ENCODE measurements at regions not wholly inside any gene's neighbourhood (a gene's known extent, or its start where the extent isn't known, plus 50 kb on each side); places are given as distances from the start of the nearest gene placed in this dataset.

DNA sequence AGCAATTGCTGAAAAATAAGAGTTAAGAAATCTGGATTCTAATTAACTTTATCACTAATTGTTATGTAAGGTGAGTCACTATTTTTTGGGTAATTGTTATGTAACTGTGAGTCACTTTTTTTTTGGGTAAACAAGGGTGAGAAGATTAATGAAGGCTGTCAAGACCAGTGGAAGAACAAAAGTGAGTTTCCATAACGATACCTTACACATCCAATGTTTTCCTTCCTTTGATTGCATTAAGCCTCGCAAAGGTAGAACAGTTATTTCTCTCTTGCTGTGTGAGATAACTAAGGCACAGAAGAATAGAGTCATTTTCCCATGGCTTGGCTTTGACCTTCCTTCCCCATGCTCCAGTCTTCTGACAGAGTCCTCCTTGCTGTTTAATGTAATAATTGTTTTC lies 374.7 kb downstream of the DDX10 start:
- DNase-seq (ENCODE audit: low read depth): no peak
- no peak overlapping the region for H3K4me3 ChIP-seq (ENCODE audit: control insufficient read depth, low read depth, low read length)
- TF ChIP-seq, protein P1, sequence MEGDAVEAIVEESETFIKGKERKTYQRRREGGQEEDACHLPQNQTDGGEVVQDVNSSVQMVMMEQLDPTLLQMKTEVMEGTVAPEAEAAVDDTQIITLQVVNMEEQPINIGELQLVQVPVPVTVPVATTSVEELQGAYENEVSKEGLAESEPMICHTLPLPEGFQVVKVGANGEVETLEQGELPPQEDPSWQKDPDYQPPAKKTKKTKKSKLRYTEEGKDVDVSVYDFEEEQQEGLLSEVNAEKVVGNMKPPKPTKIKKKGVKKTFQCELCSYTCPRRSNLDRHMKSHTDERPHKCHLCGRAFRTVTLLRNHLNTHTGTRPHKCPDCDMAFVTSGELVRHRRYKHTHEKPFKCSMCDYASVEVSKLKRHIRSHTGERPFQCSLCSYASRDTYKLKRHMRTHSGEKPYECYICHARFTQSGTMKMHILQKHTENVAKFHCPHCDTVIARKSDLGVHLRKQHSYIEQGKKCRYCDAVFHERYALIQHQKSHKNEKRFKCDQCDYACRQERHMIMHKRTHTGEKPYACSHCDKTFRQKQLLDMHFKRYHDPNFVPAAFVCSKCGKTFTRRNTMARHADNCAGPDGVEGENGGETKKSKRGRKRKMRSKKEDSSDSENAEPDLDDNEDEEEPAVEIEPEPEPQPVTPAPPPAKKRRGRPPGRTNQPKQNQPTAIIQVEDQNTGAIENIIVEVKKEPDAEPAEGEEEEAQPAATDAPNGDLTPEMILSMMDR (IDR thresholded peaks at IDR 0.05; ENCODE audit: control insufficient read depth, insufficient read depth, low read depth, low read length, missing control alignments): no peak

DNA sequence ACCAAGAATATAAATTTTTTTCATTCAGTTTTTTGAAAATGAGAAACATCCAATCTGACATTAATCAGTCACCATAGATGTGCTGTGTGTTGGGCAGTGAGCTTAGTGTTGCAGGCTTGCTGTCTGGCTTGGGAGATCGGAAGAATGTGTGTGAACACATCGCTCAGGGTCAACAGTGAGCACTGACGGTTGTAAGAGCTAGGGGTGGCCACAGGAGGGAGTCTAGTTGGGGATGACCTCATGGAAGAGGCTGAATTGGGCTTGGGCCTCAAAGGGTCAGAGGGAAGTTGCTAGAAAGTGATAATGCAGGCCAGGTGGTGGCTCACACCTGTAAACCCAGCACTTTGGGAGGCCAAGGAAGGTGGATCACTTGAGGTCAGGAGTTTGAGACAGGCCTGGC lies 375.4 kb downstream of the DDX10 start:
- TF ChIP-seq, protein P1 (IDR thresholded peaks at IDR 0.05; ENCODE audit: control insufficient read depth, insufficient read depth, low read depth, low read length, missing control alignments): no peak
- no peak for DNase-seq (ENCODE audit: low read depth)
- H3K4me3 ChIP-seq (ENCODE audit: control insufficient read depth, low read depth, low read length): no peak overlapping the region

DNA sequence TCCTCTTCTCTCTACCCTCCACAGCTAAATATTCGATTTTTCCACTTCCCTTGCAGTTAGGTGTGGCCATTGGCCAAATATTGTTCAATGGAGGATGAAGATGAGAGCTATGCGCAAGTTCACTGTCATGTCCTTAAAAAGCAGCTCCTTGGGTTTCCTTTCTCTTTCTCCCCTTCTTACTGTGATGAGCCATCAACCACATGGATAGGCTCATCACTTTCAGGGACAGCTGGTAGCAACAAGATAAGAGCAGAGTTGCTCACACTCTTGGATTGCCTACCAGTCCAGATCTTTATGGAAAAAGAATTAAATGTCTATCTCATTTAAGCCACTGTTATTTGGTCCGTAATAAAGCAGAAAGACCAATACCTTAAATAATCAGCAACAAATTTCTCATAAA lies 377.0 kb downstream of the DDX10 start:
- DNase-seq (ENCODE audit: low read depth): no peak
- TF ChIP-seq, protein P1 (IDR thresholded peaks at IDR 0.05; ENCODE audit: control insufficient read depth, insufficient read depth, low read depth, low read length, missing control alignments): no peak
- no peak overlapping the region for H3K4me3 ChIP-seq (ENCODE audit: control insufficient read depth, low read depth, low read length)

DNA sequence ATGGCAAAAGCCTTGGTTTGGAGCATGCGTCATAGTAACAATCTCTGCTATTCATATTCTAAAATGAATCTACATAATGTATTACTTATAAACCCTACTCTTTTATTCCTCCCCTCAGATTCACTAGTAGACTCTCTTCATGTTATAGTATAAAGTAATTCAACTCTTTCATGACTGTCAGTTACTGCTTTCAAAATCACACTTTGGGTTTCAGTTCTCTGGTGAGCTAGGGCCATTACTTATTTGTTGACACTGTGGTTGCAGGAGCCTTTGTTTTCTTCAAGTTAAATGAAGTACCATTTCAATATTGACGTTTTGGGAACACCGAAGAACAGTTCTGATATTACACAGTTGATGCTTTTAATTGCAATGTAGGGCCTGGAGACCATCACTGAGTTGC lies 378.4 kb downstream of the DDX10 start:
- DNase-seq (ENCODE audit: low read depth): no peak

DNA sequence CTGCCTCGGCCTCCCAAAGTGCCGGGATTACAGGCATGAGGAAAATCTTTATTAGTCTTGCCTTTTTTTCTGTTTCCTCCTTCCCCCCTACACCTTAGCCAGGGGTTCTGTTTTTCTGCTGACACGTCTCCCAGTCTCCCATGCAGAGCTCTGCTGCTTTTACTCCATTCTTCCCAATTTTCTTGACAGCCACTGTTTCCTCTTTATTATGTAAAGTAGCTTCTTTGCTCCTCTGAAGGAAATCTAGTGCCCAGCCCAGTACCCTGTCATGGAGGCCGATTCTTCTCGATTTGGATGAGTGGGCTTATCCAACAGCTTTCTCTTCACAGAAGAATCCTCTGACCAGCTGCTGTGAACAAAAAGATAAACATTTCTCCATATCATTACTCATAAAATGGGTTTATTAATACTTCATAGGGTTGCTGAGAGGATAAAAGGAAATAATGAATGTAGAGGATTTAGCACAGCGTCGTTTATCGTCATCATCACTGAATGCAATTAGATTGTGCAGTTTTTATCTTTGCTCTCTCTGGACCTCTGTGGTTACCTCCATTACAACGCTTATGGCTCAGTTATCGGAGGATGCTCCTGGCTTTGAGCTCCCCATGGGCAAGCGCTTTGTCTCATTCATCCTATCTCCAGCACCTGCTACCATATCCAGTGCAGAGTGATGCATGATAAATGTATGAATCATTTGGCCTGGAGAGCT lies 375.6 kb upstream of the C11orf87 start:
- DNase-seq (ENCODE audit: low read depth): no peak
- TF ChIP-seq, protein P1 (IDR thresholded peaks at IDR 0.05; ENCODE audit: control insufficient read depth, insufficient read depth, low read depth, low read length, missing control alignments): no peak
- no peak overlapping the region for H3K4me3 ChIP-seq (ENCODE audit: control insufficient read depth, low read depth, low read length)

More for the DNA sequence above, 378.4 kb downstream of the DDX10 start:
- TF ChIP-seq, protein P1 (IDR thresholded peaks at IDR 0.05; ENCODE audit: control insufficient read depth, insufficient read depth, low read depth, low read length, missing control alignments): no peak
- H3K4me3 ChIP-seq (ENCODE audit: control insufficient read depth, low read depth, low read length): no peak overlapping the region

DNA sequence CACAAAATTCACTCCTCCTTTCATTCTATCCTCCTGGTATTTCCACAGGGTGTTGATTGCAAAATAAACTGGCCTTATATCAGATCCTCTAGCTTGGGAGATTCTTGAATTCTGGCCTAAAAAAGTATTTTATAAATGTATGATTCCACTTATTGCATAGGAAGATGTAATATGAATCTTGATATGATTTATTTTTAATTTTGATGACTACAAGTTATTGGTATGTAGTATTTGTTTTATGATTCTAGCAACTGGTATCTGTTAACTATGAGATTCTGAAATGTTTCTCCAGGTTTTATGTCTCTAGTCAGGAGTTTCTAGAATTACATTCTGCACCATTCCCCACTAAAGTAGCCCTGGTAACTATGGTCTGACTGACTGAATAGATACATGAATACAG lies 373.9 kb upstream of the C11orf87 start:
- no peak for DNase-seq (ENCODE audit: low read depth)
- TF ChIP-seq, protein P1 (IDR thresholded peaks at IDR 0.05; ENCODE audit: control insufficient read depth, insufficient read depth, low read depth, low read length, missing control alignments): no peak
- H3K4me3 ChIP-seq (ENCODE audit: control insufficient read depth, low read depth, low read length): no peak overlapping the region
